ENCODE measurements at regions not wholly inside any gene's neighbourhood (a gene's known extent, or its start where the extent isn't known, plus 50 kb on each side); places are given as distances from the start of the nearest gene placed in this dataset.

GRCh38 chr2:5569256-5569655 lies 122.9 kb upstream of the SOX11 start:
- Histone ChIP-seq H3K4me2 (ENCODE audit: unreplicated experiment) (no peak overlapping the region), H3K4me3 (no peak overlapping the region), H3F3A (ENCODE audit: insufficient read depth) (no peaks in the 10 kb centered on the region), H3K9me2 (ENCODE audit: insufficient read depth) (no peaks in the 10 kb centered on the region), H2AFZ (no peak overlapping the region), H3K27ac (no peak overlapping the region), H3K27me3 (replicated peaks; ENCODE audit: insufficient read depth) (no peaks in the 10 kb centered on the region), H3K9me3 (ENCODE audit: low read depth) (no peaks in the 10 kb centered on the region), H3K9ac (no peak overlapping the region), H4K20me1 (ENCODE audit: insufficient read depth) (no peaks in the 10 kb centered on the region), H3K36me3 (ENCODE audit: low read depth) (no peaks in the 10 kb centered on the region), H3K79me2 (ENCODE audit: insufficient read depth) (no peaks in the 10 kb centered on the region), H3K4me1 (ENCODE audit: insufficient read depth) (no peaks in the 10 kb centered on the region)
- TF ChIP-seq EZH2 (IDR thresholded peaks at IDR 0.05; ENCODE audit: insufficient read depth, poor library complexity, severe bottlenecking) (no peak), EZH2phosphoT487 (IDR thresholded peaks at IDR 0.05; ENCODE audit: insufficient read depth, low read depth) (no peak)
- whole genome bisulfite sequencing, 2 experiments (ENCODE audit: low coverage in 1 of 2, low lambda C conversion rate in 2 of 2, missing lambda C conversion rate in 2 of 2) = 37 to 39% methylated on average over 5 of the region's 5 CpGs
- in situ Hi-C loops (cut with MboI) = no loop called here
- no peak for DNase-seq

GRCh38 chr2:5576015-5576414 lies 116.2 kb upstream of the SOX11 start:
- H3F3A ChIP-seq (ENCODE audit: insufficient read depth) = no peaks in the 10 kb centered on the region
- TF ChIP-seq EZH2 (IDR thresholded peaks at IDR 0.05; ENCODE audit: insufficient read depth, poor library complexity, severe bottlenecking) (no peak), EZH2phosphoT487 (IDR thresholded peaks at IDR 0.05; ENCODE audit: insufficient read depth, low read depth) (no peak)
- H4K20me1 ChIP-seq (ENCODE audit: insufficient read depth) = no peaks in the 10 kb centered on the region
- H3K4me3 ChIP-seq = no peak overlapping the region
- in situ Hi-C loops (cut with MboI) = no loop called here
- no peak overlapping the region for H2AFZ ChIP-seq
- DNase-seq = no peak
- no peak overlapping the region for H3K9ac ChIP-seq
- no peaks in the 10 kb centered on the region for H3K4me1 ChIP-seq (ENCODE audit: insufficient read depth)
- H3K9me3 ChIP-seq (ENCODE audit: low read depth) = no peaks in the 10 kb centered on the region
- no peak overlapping the region for H3K27ac ChIP-seq
- no peaks in the 10 kb centered on the region for H3K36me3 ChIP-seq (ENCODE audit: low read depth)
- no peak overlapping the region for H3K4me2 ChIP-seq (ENCODE audit: unreplicated experiment)
- no peaks in the 10 kb centered on the region for H3K9me2 ChIP-seq (ENCODE audit: insufficient read depth)
- no peaks in the 10 kb centered on the region for H3K79me2 ChIP-seq (ENCODE audit: insufficient read depth)
- WGBS, 2 experiments (ENCODE audit: low coverage in 1 of 2, low lambda C conversion rate in 2 of 2, missing lambda C conversion rate in 2 of 2) = 22 to 27% methylated on average over 3 of the region's 3 CpGs
- H3K27me3 ChIP-seq (replicated peaks; ENCODE audit: insufficient read depth) = no peaks in the 10 kb centered on the region

GRCh38 chr2:5587766-5588165 lies 104.4 kb upstream of the SOX11 start:
- Histone ChIP-seq H4K20me1 (ENCODE audit: insufficient read depth) (no peaks in the 10 kb centered on the region), H3K9me2 (ENCODE audit: insufficient read depth) (no peaks in the 10 kb centered on the region), H3K27me3 (replicated peaks; ENCODE audit: insufficient read depth) (no peaks in the 10 kb centered on the region), H3K9ac (no peak overlapping the region), H3K4me2 (ENCODE audit: unreplicated experiment) (no peak overlapping the region), H3K79me2 (ENCODE audit: insufficient read depth) (no peaks in the 10 kb centered on the region), H3K36me3 (ENCODE audit: low read depth) (no peaks in the 10 kb centered on the region), H3K4me3 (no peak overlapping the region), H3K4me1 (ENCODE audit: insufficient read depth) (no peaks in the 10 kb centered on the region), H3F3A (ENCODE audit: insufficient read depth) (no peaks in the 10 kb centered on the region), H3K27ac (no peak overlapping the region), H3K9me3 (ENCODE audit: low read depth) (no peaks in the 10 kb centered on the region), H2AFZ (no peak overlapping the region)
- in situ Hi-C loops (cut with MboI) = no loop called here
- WGBS, 2 experiments (ENCODE audit: low coverage in 1 of 2, low lambda C conversion rate in 2 of 2, missing lambda C conversion rate in 2 of 2) = 21 to 33% methylated on average over 11 of the region's 11 CpGs
- no peak for DNase-seq
- no peak for TF ChIP-seq EZH2 (IDR thresholded peaks at IDR 0.05; ENCODE audit: insufficient read depth, poor library complexity, severe bottlenecking)
- no peak for TF ChIP-seq EZH2phosphoT487 (IDR thresholded peaks at IDR 0.05; ENCODE audit: insufficient read depth, low read depth)

- 10 to 18% methylated on average over 1 of the region's 1 CpG for WGBS, 2 experiments (ENCODE audit: low coverage in 1 of 2, low lambda C conversion rate in 2 of 2, missing lambda C conversion rate in 2 of 2)
- in situ Hi-C loops (cut with MboI) = no loop called here
- no peak overlapping the region for H3K9ac ChIP-seq
- no peaks in the 10 kb centered on the region for H3K9me3 ChIP-seq (ENCODE audit: low read depth)
- no peaks in the 10 kb centered on the region for H3F3A ChIP-seq (ENCODE audit: insufficient read depth)
- no peaks in the 10 kb centered on the region for H3K27me3 ChIP-seq (replicated peaks; ENCODE audit: insufficient read depth)
- H3K4me2 ChIP-seq (ENCODE audit: unreplicated experiment) = no peak overlapping the region
- H3K36me3 ChIP-seq (ENCODE audit: low read depth) = no peaks in the 10 kb centered on the region
- H3K9me2 ChIP-seq (ENCODE audit: insufficient read depth) = no peaks in the 10 kb centered on the region
- H3K4me1 ChIP-seq (ENCODE audit: insufficient read depth) = no peaks in the 10 kb centered on the region
- TF ChIP-seq EZH2phosphoT487 (IDR thresholded peaks at IDR 0.05; ENCODE audit: insufficient read depth, low read depth) = no peak
- TF ChIP-seq EZH2 (IDR thresholded peaks at IDR 0.05; ENCODE audit: insufficient read depth, poor library complexity, severe bottlenecking) = no peak
- H4K20me1 ChIP-seq (ENCODE audit: insufficient read depth) = no peaks in the 10 kb centered on the region
- no peak overlapping the region for H3K4me3 ChIP-seq
- H3K27ac ChIP-seq = no peak overlapping the region
- no peaks in the 10 kb centered on the region for H3K79me2 ChIP-seq (ENCODE audit: insufficient read depth)
- H2AFZ ChIP-seq = no peak overlapping the region
- DNase-seq = no peak
Measured at GRCh38 chr2:5588601-5589000, 103.6 kb upstream of the SOX11 start.

GRCh38 chr2:5589183-5589582 lies 103.0 kb upstream of the SOX11 start:
- Histone ChIP-seq H3K36me3 (ENCODE audit: low read depth) (no peaks in the 10 kb centered on the region), H3K27me3 (replicated peaks; ENCODE audit: insufficient read depth) (no peaks in the 10 kb centered on the region), H3K9me3 (ENCODE audit: low read depth) (no peaks in the 10 kb centered on the region), H3K9ac (no peak overlapping the region), H3K79me2 (ENCODE audit: insufficient read depth) (no peaks in the 10 kb centered on the region), H2AFZ (no peak overlapping the region), H3K4me2 (ENCODE audit: unreplicated experiment) (no peak overlapping the region), H3K4me1 (ENCODE audit: insufficient read depth) (no peaks in the 10 kb centered on the region), H4K20me1 (ENCODE audit: insufficient read depth) (no peaks in the 10 kb centered on the region), H3K27ac (no peak overlapping the region), H3K9me2 (ENCODE audit: insufficient read depth) (no peaks in the 10 kb centered on the region), H3K4me3 (no peak overlapping the region), H3F3A (ENCODE audit: insufficient read depth) (no peaks in the 10 kb centered on the region)
- DNase-seq = no peak
- no peak for TF ChIP-seq EZH2phosphoT487 (IDR thresholded peaks at IDR 0.05; ENCODE audit: insufficient read depth, low read depth)
- no peak for TF ChIP-seq EZH2 (IDR thresholded peaks at IDR 0.05; ENCODE audit: insufficient read depth, poor library complexity, severe bottlenecking)
- in situ Hi-C loops (cut with MboI) = no loop called here
- WGBS, 2 experiments (ENCODE audit: low coverage in 1 of 2, low lambda C conversion rate in 2 of 2, missing lambda C conversion rate in 2 of 2) = 17 to 26% methylated on average over 6 of the region's 6 CpGs

Measured in GM23248 (cell line).